Astrocyte of the spinal cord (primary cell): ENCODE measurements at regions not wholly inside any gene's neighbourhood (a gene's known extent, or its start where the extent isn't known, plus 50 kb on each side); places are given as distances from the start of the nearest gene placed in this dataset.
"Not testable (repeated sequence)": the region's sequence is repeated elsewhere in the genome, so short reads cannot be mapped to it uniquely, and the experiment has no call there.

Experiments
- DNase-seq: peaks from one replicate; pipeline ENCODE4 v3.0.0; 2011; ENCODE audit warnings: low read depth, low spot score
- H3K4me3 ChIP-seq: 2 replicates; pipeline ENCODE4 v1.5.1; 2011; ENCODE audit warnings: low read depth, mild to moderate bottlenecking, low read length, moderate library complexity
- in situ Hi-C: cut with HindIII; loops from 2 replicates; pipeline ENCODE4 v1.10.0; 2017; ENCODE audit warnings: low sequenced_read_pairs
- TF ChIP-seq, protein P1 (sequence below): IDR thresholded peaks from 2 replicates; pipeline ENCODE4 v1.5.1; 2012; ENCODE audit warnings: low read depth, mild to moderate bottlenecking, low read length, inconsistent platforms

DNA sequence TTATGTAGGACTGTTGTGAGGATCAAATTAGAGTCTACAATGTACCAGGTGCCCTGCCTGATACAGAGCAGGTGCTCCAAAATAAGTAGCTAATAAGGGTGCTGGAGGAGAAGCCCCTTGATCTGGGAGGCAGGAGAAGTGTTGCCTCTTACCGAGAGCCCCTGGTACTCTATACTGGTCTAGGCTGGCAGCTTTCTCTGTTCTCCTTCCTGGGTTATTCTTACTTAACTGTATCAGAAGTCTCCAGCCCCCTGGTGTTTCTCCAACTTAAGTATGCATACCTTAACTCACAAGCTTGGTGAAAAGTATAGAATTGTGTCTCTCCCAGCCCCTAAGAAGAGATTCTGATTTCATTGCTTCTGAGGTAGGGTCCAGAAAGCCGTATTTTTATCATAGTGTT is 254.9 kb downstream of the LRIG3 start:
- H3K4me3 ChIP-seq = no peak overlapping the region
- TF ChIP-seq, protein P1, sequence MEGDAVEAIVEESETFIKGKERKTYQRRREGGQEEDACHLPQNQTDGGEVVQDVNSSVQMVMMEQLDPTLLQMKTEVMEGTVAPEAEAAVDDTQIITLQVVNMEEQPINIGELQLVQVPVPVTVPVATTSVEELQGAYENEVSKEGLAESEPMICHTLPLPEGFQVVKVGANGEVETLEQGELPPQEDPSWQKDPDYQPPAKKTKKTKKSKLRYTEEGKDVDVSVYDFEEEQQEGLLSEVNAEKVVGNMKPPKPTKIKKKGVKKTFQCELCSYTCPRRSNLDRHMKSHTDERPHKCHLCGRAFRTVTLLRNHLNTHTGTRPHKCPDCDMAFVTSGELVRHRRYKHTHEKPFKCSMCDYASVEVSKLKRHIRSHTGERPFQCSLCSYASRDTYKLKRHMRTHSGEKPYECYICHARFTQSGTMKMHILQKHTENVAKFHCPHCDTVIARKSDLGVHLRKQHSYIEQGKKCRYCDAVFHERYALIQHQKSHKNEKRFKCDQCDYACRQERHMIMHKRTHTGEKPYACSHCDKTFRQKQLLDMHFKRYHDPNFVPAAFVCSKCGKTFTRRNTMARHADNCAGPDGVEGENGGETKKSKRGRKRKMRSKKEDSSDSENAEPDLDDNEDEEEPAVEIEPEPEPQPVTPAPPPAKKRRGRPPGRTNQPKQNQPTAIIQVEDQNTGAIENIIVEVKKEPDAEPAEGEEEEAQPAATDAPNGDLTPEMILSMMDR = no peak
- in situ Hi-C loops = no loop called here
- no peak for DNase-seq

DNA sequence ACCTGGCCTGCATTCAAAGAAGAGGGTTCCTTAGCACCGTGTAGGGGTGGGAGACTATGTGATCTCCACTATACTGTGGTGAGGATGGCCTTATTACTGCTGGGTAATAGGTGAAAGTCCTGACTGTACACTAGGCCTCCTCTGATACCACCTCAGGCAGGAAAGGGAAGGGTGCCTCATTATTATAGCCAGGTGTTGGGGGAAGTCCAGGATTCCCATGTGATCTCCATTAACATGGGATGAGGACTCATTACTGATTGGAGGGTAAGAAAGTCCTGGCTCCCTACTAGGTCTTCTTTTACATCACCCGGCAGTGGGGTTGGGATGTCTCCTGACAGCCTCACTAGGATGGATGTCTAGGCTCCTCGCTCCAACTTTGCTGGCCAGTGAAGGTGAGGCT is 252.1 kb downstream of the LRIG3 start:
- in situ Hi-C loops = no loop called here
- H3K4me3 ChIP-seq = no peak overlapping the region
- TF ChIP-seq, protein P1 = no peak
- DNase-seq = peak; percentile 5

DNA sequence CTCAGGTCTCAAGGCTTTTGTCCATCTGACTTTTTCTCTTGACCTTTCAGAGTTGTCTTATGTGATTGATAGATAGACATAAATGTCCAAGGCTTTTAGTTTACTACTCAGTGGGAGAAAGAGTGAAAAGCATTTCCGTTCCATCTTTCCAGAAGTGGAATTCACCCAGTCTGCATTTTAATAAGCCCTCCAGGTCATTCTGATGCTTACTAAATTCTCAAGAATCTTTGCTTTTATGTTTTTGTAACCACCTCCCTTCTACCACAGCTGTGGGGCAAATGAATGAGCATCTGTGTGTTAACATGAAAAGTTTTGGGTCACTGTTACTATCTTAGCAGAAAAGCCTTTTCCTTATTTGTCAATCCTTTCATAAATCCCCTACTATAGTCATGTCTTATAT is 251.4 kb downstream of the LRIG3 start:
- DNase-seq = peak; percentile 82
- TF ChIP-seq, protein P1 = no peak
- H3K4me3 ChIP-seq = no peak overlapping the region
- in situ Hi-C loops = no loop called here

DNA sequence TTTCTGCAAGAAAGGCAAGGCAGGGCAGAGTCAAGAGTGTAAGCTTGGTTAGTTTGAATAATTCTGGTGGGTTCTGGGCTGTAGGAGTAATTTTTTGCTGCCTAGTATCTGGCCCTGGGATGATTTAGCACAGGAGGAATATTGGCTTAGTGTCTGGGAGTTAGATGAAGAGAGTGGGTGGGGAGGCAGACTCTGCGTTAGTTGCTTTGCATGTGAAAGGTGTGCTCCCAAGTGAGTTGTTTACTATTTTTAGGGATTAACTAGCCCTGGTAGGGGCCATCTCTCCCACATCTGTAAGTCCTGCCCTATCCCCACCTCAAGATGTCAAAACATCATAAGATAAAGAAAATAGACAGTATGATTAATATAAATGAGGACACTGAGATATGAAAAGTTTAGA is 249.7 kb downstream of the LRIG3 start:
- in situ Hi-C loops = no loop called here
- H3K4me3 ChIP-seq = no peak overlapping the region
- no peak for DNase-seq
- TF ChIP-seq, protein P1 = no peak

DNA sequence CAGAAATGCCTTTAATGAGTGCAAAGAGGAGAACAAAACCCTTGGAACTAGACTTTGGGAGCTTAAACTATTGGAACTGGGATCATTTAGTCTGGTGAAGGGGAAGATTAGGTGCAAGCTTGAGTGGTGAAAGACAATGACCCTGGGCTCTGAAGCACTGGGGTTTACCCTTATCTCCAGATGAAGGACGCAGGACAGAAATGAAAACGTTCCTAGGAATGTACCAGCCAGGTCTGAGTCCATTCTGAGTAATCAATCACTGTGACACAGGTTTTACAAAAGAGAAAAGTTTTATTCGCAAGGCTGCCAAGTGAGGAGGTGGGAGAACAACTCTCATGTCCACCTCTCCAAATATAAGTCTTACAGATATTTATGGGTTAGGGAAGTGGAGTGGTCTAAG is 249.1 kb downstream of the LRIG3 start:
- no peak for DNase-seq
- in situ Hi-C loops = no loop called here
- TF ChIP-seq, protein P1 = no peak

DNA sequence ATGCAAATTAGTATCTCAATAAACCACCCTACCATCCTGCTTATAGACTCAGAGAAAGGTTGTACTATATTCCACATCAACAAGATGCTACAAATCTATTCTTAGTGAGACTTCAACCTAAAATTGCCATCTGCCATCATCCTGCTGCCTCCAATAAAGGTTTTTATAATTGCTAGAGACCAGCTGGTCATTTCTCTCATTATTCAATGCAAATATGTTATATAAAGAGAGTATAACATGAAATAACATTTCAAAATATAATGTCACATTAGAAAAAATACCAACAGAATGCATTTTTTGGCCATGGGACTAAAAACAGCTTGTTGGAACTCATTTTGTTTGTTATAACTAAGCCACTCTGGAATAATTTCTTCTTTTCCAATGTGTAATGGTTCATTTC is 247.3 kb downstream of the LRIG3 start:
- in situ Hi-C loops = no loop called here
- DNase-seq = no peak
- TF ChIP-seq, protein P1 = no peak

More for the DNA sequence above, 249.1 kb downstream of the LRIG3 start:
- no peak overlapping the region for H3K4me3 ChIP-seq

DNA sequence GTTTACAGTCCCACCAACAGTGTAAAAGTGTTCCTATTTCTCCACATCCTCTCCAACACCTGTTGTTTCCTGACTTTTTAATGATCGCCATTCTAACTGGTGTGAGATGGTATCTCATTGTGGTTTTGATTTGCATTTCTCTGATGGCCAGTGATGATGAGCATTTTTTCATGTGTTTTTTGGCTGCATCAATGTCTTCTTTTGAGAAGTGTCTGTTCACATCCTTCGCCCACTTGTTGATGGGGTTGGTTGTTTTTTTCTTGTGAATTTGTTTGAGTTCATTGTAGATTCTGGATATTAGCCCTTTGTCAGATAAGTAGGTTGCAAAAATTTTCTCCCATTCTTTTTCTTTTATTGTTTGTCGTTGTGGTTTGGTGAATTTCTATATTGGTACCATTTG is 242.5 kb downstream of the LRIG3 start:
- in situ Hi-C loops, DNase-seq, H3K4me3 ChIP-seq: not testable (repeated sequence)

More for the DNA sequence above, 247.3 kb downstream of the LRIG3 start:
- no peak overlapping the region for H3K4me3 ChIP-seq
